A549 (cell line): ENCODE measurements at regions not wholly inside any gene's neighbourhood (a gene's known extent, or its start where the extent isn't known, plus 50 kb on each side); places are given as distances from the start of the nearest gene placed in this dataset.

Experiments used
- ATAC-seq, 2 experiments: fragments of 200-7000 bp in 1 of 2; fragments of >200 bp in 1 of 2; cut with Nextera tagmentation in 1 of 2; cut with Tn5 transposase in 1 of 2; 3 replicates each; pipeline versions ENCODE4 v1.8.0 to v1.9.1; 2018 to 2020; ENCODE audit warnings: mild to moderate bottlenecking in 1 of 2, moderate library complexity in 1 of 2
- CTCF ChIA-PET: fragments of 300-600 bp; sonication (Branson Sonifier 250); formaldehyde crosslinking; extraction: SDS; loops from one replicate; lab custom pipeline; 2021; ENCODE audit warnings: antibody characterized with exemption, inconsistent platforms; lab: Yijun Ruan, JAX
- POLR2A ChIA-PET: fragments of 350-600 bp; formaldehyde crosslinking; extraction: SDS; loops from one replicate; lab custom pipeline; 2021; ENCODE audit warnings: antibody characterized with exemption, inconsistent platforms; lab: Yijun Ruan, JAX
- DNase-seq, 2 experiments: peaks; one replicate each; pipeline versions ENCODE4 v3.0.0 to v3.0.0-alpha.2; 2011 to 2016; ENCODE audit warnings: low read depth in 1 of 2, low spot score in 1 of 2
- FAIRE-seq: peaks from 2 replicates; lab custom pipeline; 2011; peaks lifted over from hg19 to GRCh38; lab: Jason Lieb, UNC
- H3K27ac ChIP-seq, 2 experiments: fragments of >200 bp; sonication (Bioruptor Twin); formaldehyde crosslinking; 3 replicates each; pipeline ENCODE4 v1.5.1; 2016 to 2017
- H3K4me1 ChIP-seq: fragments of >200 bp; sonication (Bioruptor Twin); formaldehyde crosslinking; 3 replicates; pipeline ENCODE4 v1.6.1; 2016
- H3K4me2 ChIP-seq: fragments of >200 bp; sonication (Bioruptor Twin); formaldehyde crosslinking; 3 replicates; pipeline ENCODE4 v1.6.1; 2016
- H3K4me3 ChIP-seq: fragments of >200 bp; sonication (Bioruptor Twin); formaldehyde crosslinking; 3 replicates; pipeline ENCODE4 v1.5.1; 2016
- H3K9me3 ChIP-seq: fragments of >200 bp; sonication (Bioruptor Twin); formaldehyde crosslinking; 3 replicates; pipeline ENCODE4 v1.6.1; 2016
- ATOH8 ChIP-seq: fragments of 250-450 bp; sonication (Bioruptor Pico); IDR thresholded peaks from 2 replicates; pipeline ENCODE4 v1.5.0; 2020; ENCODE audit warnings: low read depth, mild to moderate bottlenecking, moderate library complexity
- BHLHE40 ChIP-seq: IDR thresholded peaks from 2 replicates; pipeline ENCODE4 v1.6.1; 2012; ENCODE audit warnings: low read depth, low read length, inconsistent platforms
- CEBPB ChIP-seq, 2 experiments: fragments of >200 bp in 1 of 2; sonication (Bioruptor Twin) in 1 of 2; formaldehyde crosslinking in 1 of 2; IDR thresholded peaks; 2 replicates each; pipeline ENCODE4 v1.6.1; 2012 to 2016
- CHD2 ChIP-seq: fragments of 150-350 bp; IDR thresholded peaks from 2 replicates; pipeline ENCODE4 v1.6.1; 2014; ENCODE audit warnings: low read length; ENCODE audit not compliant: partially characterized antibody
- CTCF ChIP-seq: fragments of >200 bp; sonication (Bioruptor Twin); formaldehyde crosslinking; IDR thresholded peaks from 3 replicates; pipeline ENCODE4 v1.5.1; 2016
- ESRRA ChIP-seq: fragments of 150-350 bp; IDR thresholded peaks from 2 replicates; pipeline ENCODE4 v1.6.1; 2014; ENCODE audit warnings: mild to moderate bottlenecking, low read length, borderline replicate concordance
- HEYL ChIP-seq: fragments of 250-450 bp; sonication (Bioruptor Pico); IDR thresholded peaks from 2 replicates; pipeline ENCODE4 v1.8.0; 2021; ENCODE audit warnings: mild to moderate bottlenecking, moderate library complexity
- HOXA7 ChIP-seq: fragments of 250-450 bp; sonication (Bioruptor Pico); IDR thresholded peaks from 2 replicates; pipeline ENCODE4 v1.5.0; 2020; ENCODE audit warnings: mild to moderate bottlenecking, moderate library complexity
- JUNB ChIP-seq: fragments of >200 bp; sonication (Bioruptor Twin); formaldehyde crosslinking; IDR thresholded peaks from 2 replicates; pipeline ENCODE4 v1.6.1; 2016
- MAZ ChIP-seq: fragments of 150-350 bp; IDR thresholded peaks from 2 replicates; pipeline ENCODE4 v1.6.1; 2014; ENCODE audit warnings: antibody characterized with exemption, low read depth, low read length, borderline replicate concordance
- NPAS2 ChIP-seq: fragments of 250-450 bp; sonication (Bioruptor Pico); IDR thresholded peaks from 2 replicates; pipeline ENCODE4 v1.8.0; 2022; ENCODE audit warnings: mild to moderate bottlenecking, moderate library complexity, borderline replicate concordance
- REST ChIP-seq: fragments of 200-600 bp; sonication (generic); IDR thresholded peaks from 2 replicates; pipeline ENCODE4 v1.6.1; 2016; ENCODE audit warnings: antibody characterized with exemption, mild to moderate bottlenecking, moderate library complexity
- RFX5 ChIP-seq: fragments of 450-650 bp; IDR thresholded peaks from 2 replicates; pipeline ENCODE4 v1.7.1; 2014; ENCODE audit warnings: antibody characterized with exemption, mild to moderate bottlenecking, moderate library complexity
- SMC3 ChIP-seq: fragments of >200 bp; sonication (Bioruptor Twin); formaldehyde crosslinking; IDR thresholded peaks from 3 replicates; pipeline ENCODE4 v1.6.1; 2018; ENCODE audit warnings: inconsistent platforms
- SREBF2 ChIP-seq: fragments of 450-650 bp; IDR thresholded peaks from 2 replicates; pipeline ENCODE4 v1.6.1; 2014; ENCODE audit warnings: mild to moderate bottlenecking, moderate library complexity
- ZC3H11A ChIP-seq: fragments of 450-650 bp; IDR thresholded peaks from 2 replicates; pipeline ENCODE4 v1.6.1; 2014; ENCODE audit warnings: antibody characterized with exemption, mild to moderate bottlenecking
- WGBS: methylation state at CpG from one replicate; pipeline ENCODE4 v1.1.6; 2017; ENCODE audit errors: missing lambda C conversion rate; 5-methylcytosine and 5-hydroxymethylcytosine counted together

GRCh38 chr3:144791034-144791433 is 819.4 kb downstream of the DIPK2A start (continued):
- no peak for TF ChIP-seq CTCF
- TF ChIP-seq CEBPB (IDR thresholded peaks at IDR 0.05): no peak
- no peak for TF ChIP-seq ESRRA
- no peak for TF ChIP-seq BHLHE40
- TF ChIP-seq RFX5: no peak

- POLR2A ChIA-PET: no interaction called here
- H3K4me1 ChIP-seq: no peaks in the 10 kb centered on the region
- FAIRE-seq (no peak), DNase-seq (no peak), ATAC-seq (no peak)
- no peak overlapping the region for H3K27ac ChIP-seq
- H3K4me3 ChIP-seq: no peak overlapping the region
- H3K4me2 ChIP-seq: no peak overlapping the region
- no peak for TF ChIP-seq REST
- TF ChIP-seq ATOH8 (CRISPR knock-in tag): no peak
- H3K9me3 ChIP-seq: no peaks in the 10 kb centered on the region
- CTCF ChIA-PET: interaction anchor here (0.7 kb wide), 1 partner anchor 10 kb away, joined by 3 read pairs; no protein-coding TSS in a partner anchor
- 43% methylated on average over 1 of the region's 1 CpG for WGBS
Measured at GRCh38 chr3:144801890-144802289, 830.3 kb downstream of the DIPK2A start.

- CTCF ChIA-PET: no interaction called here
- Histone ChIP-seq H3K4me1 (no peaks in the 10 kb centered on the region), H3K4me3 (no peak overlapping the region), H3K4me2 (no peak overlapping the region), H3K27ac (no peak overlapping the region), H3K9me3 (no peaks in the 10 kb centered on the region)
- POLR2A ChIA-PET: no interaction called here
- ATAC-seq: no peak
- no peak for FAIRE-seq
- DNase-seq: no peak
- 14% methylated on average over 1 of the region's 1 CpG for WGBS
- TF ChIP-seq JUNB: no peak
- TF ChIP-seq MAZ: no peak
- no peak for TF ChIP-seq SREBF2
- TF ChIP-seq ZC3H11A: no peak
- no peak for TF ChIP-seq SMC3
- no peak for TF ChIP-seq HOXA7 (CRISPR knock-in tag)
Measured at GRCh38 chr3:144809380-144809779, 837.8 kb downstream of the DIPK2A start.

GRCh38 chr3:144810160-144810559 is 838.5 kb downstream of the DIPK2A start:
- POLR2A ChIA-PET: no interaction called here
- no peak overlapping the region for H3K4me2 ChIP-seq
- no peaks in the 10 kb centered on the region for H3K4me1 ChIP-seq
- no peak overlapping the region for H3K27ac ChIP-seq
- DNase-seq: no peak
- no peaks in the 10 kb centered on the region for H3K9me3 ChIP-seq
- no peak for TF ChIP-seq HEYL (CRISPR knock-in tag)
- TF ChIP-seq NPAS2 (CRISPR knock-in tag): no peak
- TF ChIP-seq CHD2: no peak
- ATAC-seq: no peak
- H3K4me3 ChIP-seq: no peak overlapping the region
- CTCF ChIA-PET: no interaction called here
- 6% methylated on average over 1 of the region's 1 CpG for WGBS
- FAIRE-seq: no peak
